CD4-positive, alpha-beta memory T cell (primary cell): ENCODE measurements at regions not wholly inside any gene's neighbourhood (a gene's known extent, or its start where the extent isn't known, plus 50 kb on each side); places are given as distances from the start of the nearest gene placed in this dataset.
"Not testable (repeated sequence)": the region's sequence is repeated elsewhere in the genome, so short reads cannot be mapped to it uniquely, and the experiment has no call there.

Experiments used
- CTCF ChIA-PET: fragments of 350-600 bp; sonication (Branson Sonifier 250); formaldehyde crosslinking; loops from one replicate; lab custom pipeline; 2021; ENCODE audit warnings: inconsistent platforms; ENCODE audit not compliant: partially characterized antibody; lab: Charles Lee
- POLR2A ChIA-PET: fragments of 350-600 bp; sonication (Branson Sonifier 250); formaldehyde crosslinking; loops from one replicate; lab custom pipeline; 2021; ENCODE audit not compliant: partially characterized antibody; lab: Charles Lee
- DNase-seq, 5 donors: peaks; one replicate each; pipeline versions ENCODE4 v3.0.0 to v3.0.0-alpha.2; 2020 to 2022; ENCODE audit warnings: mixed read lengths in 1 of 5
- H3K27ac ChIP-seq: one replicate; pipeline ENCODE4 v1.7.0; 2013; ENCODE audit warnings: low read depth, low read length
- H3K27me3 ChIP-seq: 2 replicates; pipeline ENCODE4 v1.7.0; 2013; ENCODE audit warnings: mild to moderate bottlenecking, low read length, moderate library complexity; ENCODE audit not compliant: insufficient read depth
- H3K36me3 ChIP-seq: 2 replicates; pipeline ENCODE4 v1.7.0; 2013; ENCODE audit warnings: mild to moderate bottlenecking, low read length, moderate library complexity; ENCODE audit not compliant: insufficient read depth
- H3K4me1 ChIP-seq: 2 replicates; pipeline ENCODE4 v1.7.0; 2013; ENCODE audit warnings: mild to moderate bottlenecking, low read length, moderate library complexity; ENCODE audit not compliant: insufficient read depth
- H3K4me3 ChIP-seq, 2 donors: one replicate each; pipeline ENCODE4 v1.7.0; 2013; ENCODE audit warnings: low read length in 2 of 2, mild to moderate bottlenecking in 1 of 2
- H3K9me3 ChIP-seq, 2 donors: one replicate each; pipeline ENCODE4 v1.7.0; 2013; ENCODE audit warnings: low read length in 2 of 2, control low read depth in 1 of 2; ENCODE audit not compliant: control insufficient read depth in 1 of 2
- H3K27ac Mint-ChIP-seq, 7 donors: one replicate each; pipeline ENCODE4 v1.8.0; 2020 to 2021; ENCODE audit warnings: mixed read lengths in 7 of 7, mild to moderate bottlenecking in 6 of 7, inconsistent platforms in 3 of 7, moderate library complexity in 3 of 7
- H3K27me3 Mint-ChIP-seq, 2 donors: one replicate each; pipeline ENCODE4 v1.8.0; 2020 to 2021; ENCODE audit warnings: mixed read lengths in 2 of 2
- H3K36me3 Mint-ChIP-seq, 2 donors: one replicate each; pipeline ENCODE4 v1.8.0; 2020 to 2021; ENCODE audit warnings: mixed read lengths in 2 of 2, inconsistent platforms in 1 of 2, mild to moderate bottlenecking in 1 of 2
- H3K4me1 Mint-ChIP-seq, 4 donors: one replicate each; pipeline ENCODE4 v1.8.0; 2020 to 2021; ENCODE audit warnings: mixed read lengths in 4 of 4, mild to moderate bottlenecking in 1 of 4
- H3K4me3 Mint-ChIP-seq, 8 donors: one replicate each; pipeline ENCODE4 v1.8.0; 2020 to 2021; ENCODE audit warnings: mixed read lengths in 8 of 8, mild to moderate bottlenecking in 7 of 8, moderate library complexity in 6 of 8, inconsistent platforms in 3 of 8
- H3K9me3 Mint-ChIP-seq, 8 donors: one replicate each; pipeline ENCODE4 v1.8.0; 2020 to 2021; ENCODE audit warnings: mixed read lengths in 8 of 8, mild to moderate bottlenecking in 5 of 8, inconsistent platforms in 3 of 8, moderate library complexity in 1 of 8
- intact Hi-C: fragments of 100-400 bp; cut with micrococcal nuclease; formaldehyde crosslinking; loops from one replicate; pipeline ENCODE4 v1.15.1; 2023

DNA sequence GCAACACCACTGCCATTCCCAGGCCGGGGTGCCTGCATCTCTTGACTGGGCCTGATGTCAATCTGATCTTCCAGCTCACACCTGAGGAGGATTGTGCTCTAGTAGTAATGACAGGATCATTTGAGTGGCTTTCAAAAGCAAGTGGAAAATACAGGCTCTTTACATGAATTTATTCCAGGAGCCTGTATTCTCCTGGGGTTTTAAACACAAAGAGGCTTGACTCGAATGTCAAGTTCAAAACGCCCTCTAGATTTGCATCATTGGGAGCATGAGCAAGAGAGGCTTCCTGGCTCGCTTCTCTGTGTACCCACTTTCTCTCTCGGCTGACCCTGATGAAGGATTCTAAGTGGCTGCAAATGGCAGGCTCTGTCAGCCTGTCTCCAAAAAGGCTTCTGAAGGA, 199.5 kb upstream of the PUDP start:
- H3K36me3 ChIP-seq = no peaks in the 10 kb centered on the region
- intact Hi-C loops = no loop called here
- Mint-ChIP-seq H3K27ac (no peak overlapping the region), H3K4me1 (no peaks in the 10 kb centered on the region), H3K27me3 (no peaks in the 10 kb centered on the region), H3K4me3 (no peak overlapping the region), H3K9me3 (no peaks in the 10 kb centered on the region), H3K36me3 (peaks cover 0 to 12% of the 10 kb centered on the region in 2 donors)
- H3K27ac ChIP-seq = no peak overlapping the region
- POLR2A ChIA-PET = no interaction called here
- H3K27me3 ChIP-seq = no peaks in the 10 kb centered on the region
- no peak for DNase-seq
- H3K4me1 ChIP-seq = no peaks in the 10 kb centered on the region
- CTCF ChIA-PET = no interaction called here
- H3K9me3 ChIP-seq = no peaks in the 10 kb centered on the region
- no peak overlapping the region for H3K4me3 ChIP-seq

DNA sequence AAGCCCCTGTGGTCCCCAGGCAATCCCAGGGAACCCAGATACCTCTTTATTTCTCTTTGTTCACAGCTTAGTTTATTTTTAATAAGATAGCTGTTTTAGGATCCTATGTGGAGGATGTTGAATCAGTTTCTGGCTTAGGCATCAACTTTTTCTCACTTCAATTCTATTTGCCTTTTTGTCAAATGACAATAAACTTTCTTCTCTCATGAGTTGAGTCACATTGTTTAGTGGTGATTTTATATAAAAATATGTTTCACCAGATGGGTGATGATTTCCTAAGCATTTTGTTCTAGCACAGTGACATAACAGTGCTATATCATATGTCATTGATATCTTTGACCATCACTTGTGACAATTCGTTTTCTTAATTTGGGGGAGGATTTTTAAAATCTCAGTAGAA, 198.1 kb upstream of the PUDP start:
- intact Hi-C loops = no loop called here
- H3K27ac ChIP-seq = no peak overlapping the region
- no peak overlapping the region for H3K27ac Mint-ChIP-seq
- H3K27me3 ChIP-seq = no peaks in the 10 kb centered on the region
- H3K4me1 ChIP-seq = no peaks in the 10 kb centered on the region
- CTCF ChIA-PET = no interaction called here
- no peak for DNase-seq
- POLR2A ChIA-PET = no interaction called here
- H3K27me3 Mint-ChIP-seq = no peaks in the 10 kb centered on the region
- no peak overlapping the region for H3K4me3 Mint-ChIP-seq
- no peaks in the 10 kb centered on the region for H3K9me3 ChIP-seq
- H3K4me3 ChIP-seq = no peak overlapping the region
- peaks cover 0 to 18% of the 10 kb centered on the region in 2 donors for H3K36me3 Mint-ChIP-seq
- H3K36me3 ChIP-seq = no peaks in the 10 kb centered on the region
- H3K9me3 Mint-ChIP-seq = no peaks in the 10 kb centered on the region
- no peaks in the 10 kb centered on the region for H3K4me1 Mint-ChIP-seq

- Histone ChIP-seq H3K4me3 (no peak overlapping the region), H3K27me3 (no peaks in the 10 kb centered on the region), H3K4me1 (no peaks in the 10 kb centered on the region), H3K27ac (no peak overlapping the region), H3K9me3 (no peaks in the 10 kb centered on the region), H3K36me3 (no peaks in the 10 kb centered on the region)
- CTCF ChIA-PET = no interaction called here
- H3K27ac Mint-ChIP-seq = no peak overlapping the region
- no peaks in the 10 kb centered on the region for H3K4me1 Mint-ChIP-seq
- no peak overlapping the region for H3K4me3 Mint-ChIP-seq
- DNase-seq = no peak
- POLR2A ChIA-PET = no interaction called here
- peaks cover 0 to 16% of the 10 kb centered on the region in 2 donors for H3K36me3 Mint-ChIP-seq
- no peaks in the 10 kb centered on the region for H3K27me3 Mint-ChIP-seq
- no peaks in the 10 kb centered on the region for H3K9me3 Mint-ChIP-seq
- intact Hi-C loops = no loop called here
These were observed 195.2 kb upstream of the PUDP start for GRCh38 chrX:7343181-7343580.

DNA sequence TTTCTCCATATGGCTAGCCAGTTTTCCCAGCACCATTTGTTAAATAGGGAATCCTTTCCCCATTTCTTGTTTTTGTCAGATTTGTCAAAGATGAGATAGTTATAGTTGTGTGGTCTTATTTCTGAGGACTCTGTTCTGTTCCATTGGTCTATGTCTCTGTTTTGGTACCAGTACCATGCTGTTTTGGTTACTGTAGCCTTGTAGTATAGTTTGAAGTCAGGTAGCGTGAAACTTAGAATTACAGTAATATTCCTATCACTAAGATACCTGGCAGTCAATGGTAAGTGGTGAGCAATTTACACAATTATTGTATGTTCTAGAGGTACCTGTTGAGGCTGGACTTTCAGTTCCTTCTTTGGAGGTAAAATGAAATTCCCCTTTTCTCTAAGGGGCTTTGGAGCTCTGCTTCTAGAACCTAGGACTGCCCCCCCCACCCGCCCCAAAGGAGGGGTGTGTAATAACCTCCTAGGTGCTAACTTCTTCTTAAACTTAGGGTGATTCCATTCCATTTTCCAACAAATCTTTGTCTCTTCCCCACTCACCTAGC, 187.9 kb upstream of the PUDP start:
- H3K9me3 ChIP-seq, DNase-seq, H3K4me3 Mint-ChIP-seq, H3K4me3 ChIP-seq, H3K27me3 Mint-ChIP-seq, H3K27ac ChIP-seq, H3K27ac Mint-ChIP-seq, CTCF ChIA-PET, H3K4me1 ChIP-seq, intact Hi-C loops, H3K27me3 ChIP-seq, POLR2A ChIA-PET, H3K4me1 Mint-ChIP-seq, H3K9me3 Mint-ChIP-seq, H3K36me3 ChIP-seq: not testable (repeated sequence)
- H3K36me3 Mint-ChIP-seq = peaks cover 15 to 25% of the 10 kb centered on the region in 2 donors

- Mint-ChIP-seq H3K4me1 (no peaks in the 10 kb centered on the region), H3K9me3 (peaks cover 0 to 7% (median 0%) of the 10 kb centered on the region in 8 donors), H3K36me3 (peaks cover 15 to 26% of the 10 kb centered on the region in 2 donors), H3K27me3 (no peaks in the 10 kb centered on the region), H3K27ac (no peak overlapping the region), H3K4me3 (no peak overlapping the region)
- ChIA-PET CTCF (no interaction called here), POLR2A (no interaction called here)
- intact Hi-C loops = no loop called here
- Histone ChIP-seq H3K27me3 (no peaks in the 10 kb centered on the region), H3K9me3 (no peaks in the 10 kb centered on the region), H3K36me3 (no peaks in the 10 kb centered on the region), H3K27ac (no peak overlapping the region), H3K4me3 (no peak overlapping the region), H3K4me1 (no peaks in the 10 kb centered on the region)
- no peak for DNase-seq
These were observed 186.4 kb upstream of the PUDP start for GRCh38 chrX:7334253-7334935.

GRCh38 chrX:7330971-7331746, 183.2 kb upstream of the PUDP start:
- Mint-ChIP-seq H3K27ac (no peak overlapping the region), H3K36me3 (peaks cover 16 to 38% of the 10 kb centered on the region in 2 donors), H3K27me3 (no peaks in the 10 kb centered on the region), H3K4me3 (no peak overlapping the region), H3K9me3 (peaks cover 0 to 7% (median 0%) of the 10 kb centered on the region in 8 donors), H3K4me1 (no peaks in the 10 kb centered on the region)
- intact Hi-C loops = no loop called here
- Histone ChIP-seq H3K36me3 (no peaks in the 10 kb centered on the region), H3K4me1 (no peaks in the 10 kb centered on the region), H3K9me3 (no peaks in the 10 kb centered on the region), H3K27ac (no peak overlapping the region), H3K4me3 (no peak overlapping the region), H3K27me3 (no peaks in the 10 kb centered on the region)
- DNase-seq = no peak
- ChIA-PET POLR2A (no interaction called here), CTCF (no interaction called here)

- no peaks in the 10 kb centered on the region for H3K9me3 ChIP-seq
- Mint-ChIP-seq H3K36me3 (peaks cover 15 to 41% of the 10 kb centered on the region in 2 donors), H3K4me3 (no peak overlapping the region), H3K27me3 (no peaks in the 10 kb centered on the region), H3K4me1 (no peaks in the 10 kb centered on the region), H3K27ac (no peak overlapping the region), H3K9me3 (peaks cover 0 to 7% (median 0%) of the 10 kb centered on the region in 8 donors)
- intact Hi-C loops = no loop called here
- ChIA-PET POLR2A (no interaction called here), CTCF (no interaction called here)
- no peak overlapping the region for H3K27ac ChIP-seq
- no peaks in the 10 kb centered on the region for H3K4me1 ChIP-seq
- DNase-seq = no peak
- H3K36me3 ChIP-seq = no peaks in the 10 kb centered on the region
- no peak overlapping the region for H3K4me3 ChIP-seq
- no peaks in the 10 kb centered on the region for H3K27me3 ChIP-seq
These were observed 182.6 kb upstream of the PUDP start for GRCh38 chrX:7330556-7330955.
